ENCODE measurements at regions not wholly inside any gene's neighbourhood (a gene's known extent, or its start where the extent isn't known, plus 50 kb on each side); places are given as distances from the start of the nearest gene placed in this dataset.

DNA sequence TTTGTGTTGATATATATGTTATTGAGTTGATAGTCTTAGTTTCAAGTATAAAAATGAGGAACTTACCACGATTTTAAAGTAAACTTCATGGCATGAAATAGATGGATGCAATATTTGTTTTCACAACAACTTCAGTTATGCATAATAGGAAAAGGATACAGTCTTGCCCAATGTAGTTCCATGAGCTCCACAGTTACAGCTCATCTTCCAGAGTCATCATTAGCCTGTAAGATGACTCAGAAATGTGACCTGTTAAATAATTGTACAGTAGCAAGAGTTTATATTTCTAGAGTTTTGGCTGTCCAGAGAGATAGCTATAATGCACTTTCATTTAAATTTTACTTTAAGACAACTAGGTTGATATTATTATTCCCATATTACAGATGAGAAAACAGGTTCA is 80.9 kb upstream of the ARHGAP28 start:
- Histone ChIP-seq H3K9me3 (ENCODE audit: control insufficient read depth in 2 of 2, low read length in 2 of 2) (no peaks in the 10 kb centered on the region), H3K27ac (ENCODE audit: low read length) (no peak overlapping the region), H3K36me3 (ENCODE audit: control insufficient read depth in 2 of 2, insufficient read depth in 2 of 2, low read length in 2 of 2) (no peaks in the 10 kb centered on the region), H3K4me1 (ENCODE audit: control insufficient read depth, insufficient read depth, low read length) (peaks cover 13% of the 10 kb centered on the region), H3K4me3 (ENCODE audit: low read length in 2 of 2) (no peak overlapping the region), H3K9ac (ENCODE audit: low read length in 2 of 2) (no peak overlapping the region), H3K27me3 (ENCODE audit: control insufficient read depth in 1 of 2, insufficient read depth in 2 of 2, low read length in 2 of 2) (no peaks in the 10 kb centered on the region)

- Histone ChIP-seq H3K27me3 (ENCODE audit: control insufficient read depth in 1 of 2, insufficient read depth in 2 of 2, low read length in 2 of 2) (no peaks in the 10 kb centered on the region), H3K4me3 (ENCODE audit: low read length in 2 of 2) (no peak overlapping the region)
Observed at GRCh38 chr18:6649421-6650126, 79.9 kb upstream of the ARHGAP28 start.

DNA sequence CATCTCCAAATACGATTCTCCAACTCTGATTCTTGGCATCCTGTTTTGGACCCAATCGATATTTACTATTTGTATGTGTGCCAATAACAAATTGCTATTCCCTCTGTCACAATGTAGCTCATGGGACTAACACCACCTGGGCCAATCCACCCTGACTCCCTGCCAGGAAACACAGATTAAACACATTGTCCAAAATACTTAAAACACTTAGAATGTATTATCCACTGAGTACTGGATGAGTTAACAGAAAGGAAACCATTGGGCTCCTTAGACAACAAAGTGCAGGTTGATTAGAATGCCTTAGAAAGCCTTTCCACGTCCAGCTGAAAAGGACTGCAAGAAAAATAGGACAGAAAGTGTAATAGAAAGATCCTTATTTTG is 79.4 kb upstream of the ARHGAP28 start:
- no peaks in the 10 kb centered on the region for H3K27me3 ChIP-seq (ENCODE audit: control insufficient read depth in 1 of 2, insufficient read depth in 2 of 2, low read length in 2 of 2)
- no peak overlapping the region for H3K4me3 ChIP-seq (ENCODE audit: low read length in 2 of 2)
- H3K27ac ChIP-seq (ENCODE audit: low read length) = no peak overlapping the region
- H3K9me3 ChIP-seq (ENCODE audit: control insufficient read depth in 2 of 2, low read length in 2 of 2) = no peaks in the 10 kb centered on the region
- H3K9ac ChIP-seq (ENCODE audit: low read length in 2 of 2) = no peak overlapping the region
- no peaks in the 10 kb centered on the region for H3K36me3 ChIP-seq (ENCODE audit: control insufficient read depth in 2 of 2, insufficient read depth in 2 of 2, low read length in 2 of 2)
- H3K4me1 ChIP-seq (ENCODE audit: control insufficient read depth, insufficient read depth, low read length) = peaks cover 13% of the 10 kb centered on the region

More at GRCh38 chr18:6649421-6650126, 79.9 kb upstream of the ARHGAP28 start:
- Histone ChIP-seq H3K27ac (ENCODE audit: low read length) (no peak overlapping the region), H3K36me3 (ENCODE audit: control insufficient read depth in 2 of 2, insufficient read depth in 2 of 2, low read length in 2 of 2) (no peaks in the 10 kb centered on the region), H3K4me1 (ENCODE audit: control insufficient read depth, insufficient read depth, low read length) (peaks cover 13% of the 10 kb centered on the region), H3K9me3 (ENCODE audit: control insufficient read depth in 2 of 2, low read length in 2 of 2) (no peaks in the 10 kb centered on the region), H3K9ac (ENCODE audit: low read length in 2 of 2) (no peak overlapping the region)

- peak overlapping the region in 1 of 2 donors; percentile 10 for H3K4me3 ChIP-seq (ENCODE audit: low read length in 2 of 2)
- H3K9ac ChIP-seq (ENCODE audit: low read length in 2 of 2) = no peak overlapping the region
- no peaks in the 10 kb centered on the region for H3K9me3 ChIP-seq (ENCODE audit: control insufficient read depth in 2 of 2, low read length in 2 of 2)
- no peaks in the 10 kb centered on the region for H3K36me3 ChIP-seq (ENCODE audit: control insufficient read depth in 2 of 2, insufficient read depth in 2 of 2, low read length in 2 of 2)
- no peak overlapping the region for H3K27ac ChIP-seq (ENCODE audit: low read length)
- H3K4me1 ChIP-seq (ENCODE audit: control insufficient read depth, insufficient read depth, low read length) = peaks cover 13% of the 10 kb centered on the region
- no peaks in the 10 kb centered on the region for H3K27me3 ChIP-seq (ENCODE audit: control insufficient read depth in 1 of 2, insufficient read depth in 2 of 2, low read length in 2 of 2)
Observed at GRCh38 chr18:6650747-6651146, 78.8 kb upstream of the ARHGAP28 start.

DNA sequence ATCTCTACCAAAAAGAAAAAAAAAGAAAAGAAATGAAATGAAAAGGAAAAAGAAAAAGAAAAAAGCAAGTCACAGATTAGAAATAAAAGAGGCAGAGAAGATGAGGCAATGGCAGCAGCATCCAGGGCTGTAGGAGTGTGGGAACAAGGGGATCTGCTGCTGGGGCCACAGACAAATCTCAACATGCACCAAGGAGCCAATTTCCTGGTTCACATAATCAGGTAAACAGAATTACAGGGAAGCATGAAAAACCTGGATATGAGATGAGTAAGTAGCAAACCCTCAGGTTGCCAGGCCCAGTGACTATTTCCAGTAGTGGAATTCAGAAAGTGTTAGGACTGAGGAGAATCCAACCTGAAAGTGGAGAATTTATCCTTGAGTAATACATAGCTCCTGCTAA is 77.4 kb upstream of the ARHGAP28 start:
- H3K27ac ChIP-seq (ENCODE audit: low read length) = no peak overlapping the region
- peaks cover 10% of the 10 kb centered on the region for H3K4me1 ChIP-seq (ENCODE audit: control insufficient read depth, insufficient read depth, low read length)
- no peaks in the 10 kb centered on the region for H3K9me3 ChIP-seq (ENCODE audit: control insufficient read depth in 2 of 2, low read length in 2 of 2)
- H3K4me3 ChIP-seq (ENCODE audit: low read length in 2 of 2) = no peak overlapping the region
- no peaks in the 10 kb centered on the region for H3K36me3 ChIP-seq (ENCODE audit: control insufficient read depth in 2 of 2, insufficient read depth in 2 of 2, low read length in 2 of 2)
- no peaks in the 10 kb centered on the region for H3K27me3 ChIP-seq (ENCODE audit: control insufficient read depth in 1 of 2, insufficient read depth in 2 of 2, low read length in 2 of 2)
- no peak overlapping the region for H3K9ac ChIP-seq (ENCODE audit: low read length in 2 of 2)

GRCh38 chr18:6653880-6654279 is 75.6 kb upstream of the ARHGAP28 start:
- Histone ChIP-seq H3K27ac (ENCODE audit: low read length) (no peak overlapping the region), H3K9ac (ENCODE audit: low read length in 2 of 2) (no peak overlapping the region), H3K27me3 (ENCODE audit: control insufficient read depth in 1 of 2, insufficient read depth in 2 of 2, low read length in 2 of 2) (no peaks in the 10 kb centered on the region), H3K4me1 (ENCODE audit: control insufficient read depth, insufficient read depth, low read length) (peaks cover 10% of the 10 kb centered on the region), H3K36me3 (ENCODE audit: control insufficient read depth in 2 of 2, insufficient read depth in 2 of 2, low read length in 2 of 2) (no peaks in the 10 kb centered on the region), H3K9me3 (ENCODE audit: control insufficient read depth in 2 of 2, low read length in 2 of 2) (no peaks in the 10 kb centered on the region), H3K4me3 (ENCODE audit: low read length in 2 of 2) (no peak overlapping the region)

GRCh38 chr18:6659963-6660725 is 69.4 kb upstream of the ARHGAP28 start:
- no peaks in the 10 kb centered on the region for H3K9me3 ChIP-seq (ENCODE audit: control insufficient read depth in 2 of 2, low read length in 2 of 2)
- no peaks in the 10 kb centered on the region for H3K27me3 ChIP-seq (ENCODE audit: control insufficient read depth in 1 of 2, insufficient read depth in 2 of 2, low read length in 2 of 2)
- no peak overlapping the region for H3K9ac ChIP-seq (ENCODE audit: low read length in 2 of 2)
- no peaks in the 10 kb centered on the region for H3K36me3 ChIP-seq (ENCODE audit: control insufficient read depth in 2 of 2, insufficient read depth in 2 of 2, low read length in 2 of 2)
- H3K4me1 ChIP-seq (ENCODE audit: control insufficient read depth, insufficient read depth, low read length) = no peaks in the 10 kb centered on the region
- H3K4me3 ChIP-seq (ENCODE audit: low read length in 2 of 2) = no peak overlapping the region
- H3K27ac ChIP-seq (ENCODE audit: low read length) = no peak overlapping the region

- no peaks in the 10 kb centered on the region for H3K4me1 ChIP-seq (ENCODE audit: control insufficient read depth, insufficient read depth, low read length)
- no peak overlapping the region for H3K27ac ChIP-seq (ENCODE audit: low read length)
- H3K9ac ChIP-seq (ENCODE audit: low read length in 2 of 2) = no peak overlapping the region
- no peak overlapping the region for H3K4me3 ChIP-seq (ENCODE audit: low read length in 2 of 2)
- no peaks in the 10 kb centered on the region for H3K27me3 ChIP-seq (ENCODE audit: control insufficient read depth in 1 of 2, insufficient read depth in 2 of 2, low read length in 2 of 2)
- no peaks in the 10 kb centered on the region for H3K9me3 ChIP-seq (ENCODE audit: control insufficient read depth in 2 of 2, low read length in 2 of 2)
- no peaks in the 10 kb centered on the region for H3K36me3 ChIP-seq (ENCODE audit: control insufficient read depth in 2 of 2, insufficient read depth in 2 of 2, low read length in 2 of 2)
Observed at GRCh38 chr18:6661692-6662415, 67.7 kb upstream of the ARHGAP28 start.

DNA sequence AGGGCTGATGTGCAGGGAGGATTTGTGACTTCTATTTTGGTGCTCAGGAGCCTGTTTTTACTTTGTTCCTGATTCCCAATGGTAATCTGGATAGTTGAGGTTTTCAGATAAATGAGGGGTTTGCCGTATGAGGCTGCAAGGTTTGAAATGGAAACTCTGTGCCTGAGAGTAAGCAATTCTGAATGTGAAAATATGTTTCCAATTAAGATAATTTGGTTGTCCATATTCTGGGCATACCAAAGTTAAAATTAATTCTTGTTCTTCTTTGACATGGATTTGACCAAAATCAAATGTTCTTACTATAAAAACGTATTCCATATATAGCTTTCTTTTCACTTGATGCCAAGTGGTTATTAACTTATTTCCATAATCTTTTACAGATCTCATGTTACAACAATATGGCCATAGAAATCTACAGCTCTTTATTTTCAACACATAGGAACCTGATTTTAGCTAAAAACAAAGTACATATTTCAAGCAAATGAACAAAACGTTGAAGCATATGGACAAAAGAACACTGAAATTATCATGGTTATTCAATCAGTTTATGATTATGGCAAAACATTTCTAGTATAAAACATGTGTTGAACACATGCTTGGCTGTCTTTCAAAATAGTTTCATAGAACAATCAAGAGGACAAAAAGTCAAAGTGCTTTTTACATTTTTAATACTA is 63.4 kb upstream of the ARHGAP28 start:
- Histone ChIP-seq H3K36me3 (ENCODE audit: control insufficient read depth in 2 of 2, insufficient read depth in 2 of 2, low read length in 2 of 2) (no peaks in the 10 kb centered on the region), H3K4me1 (ENCODE audit: control insufficient read depth, insufficient read depth, low read length) (no peaks in the 10 kb centered on the region), H3K9me3 (ENCODE audit: control insufficient read depth in 2 of 2, low read length in 2 of 2) (no peaks in the 10 kb centered on the region), H3K9ac (ENCODE audit: low read length in 2 of 2) (no peak overlapping the region), H3K27ac (ENCODE audit: low read length) (no peak overlapping the region), H3K4me3 (ENCODE audit: low read length in 2 of 2) (no peak overlapping the region), H3K27me3 (ENCODE audit: control insufficient read depth in 1 of 2, insufficient read depth in 2 of 2, low read length in 2 of 2) (no peaks in the 10 kb centered on the region)

DNA sequence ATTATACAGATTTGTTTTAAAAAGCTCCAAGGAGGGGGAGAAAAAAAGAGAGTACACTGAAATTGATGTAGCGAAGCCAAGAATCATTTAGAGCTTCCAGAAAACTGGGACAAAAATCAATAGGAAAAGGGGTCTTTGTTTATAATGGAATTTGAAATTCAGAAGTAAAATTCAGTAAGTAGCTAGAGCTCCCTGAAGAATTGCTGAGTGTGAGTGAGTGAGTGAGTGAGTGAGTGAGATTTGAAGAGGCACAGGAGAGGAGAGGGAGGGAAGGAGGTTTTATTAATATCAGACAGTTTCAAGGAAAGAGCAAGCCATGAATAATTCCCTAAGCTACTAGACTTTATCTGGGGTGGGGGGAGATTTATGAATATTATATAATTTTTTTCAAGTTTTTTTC is 60.7 kb upstream of the ARHGAP28 start:
- Histone ChIP-seq H3K4me3 (ENCODE audit: low read length in 2 of 2) (no peak overlapping the region), H3K27me3 (ENCODE audit: control insufficient read depth in 1 of 2, insufficient read depth in 2 of 2, low read length in 2 of 2) (no peaks in the 10 kb centered on the region), H3K36me3 (ENCODE audit: control insufficient read depth in 2 of 2, insufficient read depth in 2 of 2, low read length in 2 of 2) (no peaks in the 10 kb centered on the region), H3K27ac (ENCODE audit: low read length) (no peak overlapping the region), H3K9ac (ENCODE audit: low read length in 2 of 2) (no peak overlapping the region), H3K4me1 (ENCODE audit: control insufficient read depth, insufficient read depth, low read length) (no peaks in the 10 kb centered on the region), H3K9me3 (ENCODE audit: control insufficient read depth in 2 of 2, low read length in 2 of 2) (no peaks in the 10 kb centered on the region)

Data from stomach smooth muscle (tissue), 2 donors.